OCI-LY7 (cell line): ENCODE measurements at regions not wholly inside any gene's neighbourhood (a gene's known extent, or its start where the extent isn't known, plus 50 kb on each side); places are given as distances from the start of the nearest gene placed in this dataset.

Experiments
- BruUV-seq: library from RNA; stranded (reverse); fragments of 400-500 nt; replicated peaks from 2 replicates; lab custom pipeline; 2021; lab: Mats Ljungman, UMichigan
- CTCF ChIA-PET: fragments of 300-600 bp; sonication (Branson Sonifier 250); formaldehyde crosslinking; loops from one replicate; lab custom pipeline; 2022; ENCODE audit warnings: antibody characterized with exemption; ENCODE audit not compliant: unreplicated experiment; lab: Charles Lee
- POLR2A ChIA-PET: fragments of 300-600 bp; sonication (Branson Sonifier 250); formaldehyde crosslinking; loops from one replicate; lab custom pipeline; 2022; ENCODE audit warnings: antibody characterized with exemption; lab: Charles Lee
- DNase-seq: peaks from one replicate; pipeline ENCODE4 v3.0.0-alpha.2; 2015; ENCODE audit warnings: low spot score
- H2AFZ ChIP-seq: fragments of 200-600 bp; sonication (generic), shearing (Covaris generic); 2 replicates; pipeline ENCODE4 v1.6.1; 2014; ENCODE audit warnings: mild to moderate bottlenecking, antibody characterized with exemption, low read length, moderate library complexity
- H3K27ac ChIP-seq: fragments of 200-600 bp; sonication (generic); 2 replicates; pipeline ENCODE4 v1.5.1; 2014; ENCODE audit warnings: mixed run types, low read depth, mild to moderate bottlenecking, moderate library complexity, low read length, inconsistent platforms; ENCODE audit not compliant: poor library complexity, severe bottlenecking
- H3K36me3 ChIP-seq: fragments of 200-600 bp; sonication (generic); 2 replicates; pipeline ENCODE4 v1.6.1; 2014; ENCODE audit warnings: mild to moderate bottlenecking, antibody characterized with exemption, low read length, moderate library complexity, mixed read lengths; ENCODE audit not compliant: insufficient read depth
- H3K4me1 ChIP-seq: fragments of 200-600 bp; sonication (generic); 2 replicates; pipeline ENCODE4 v1.5.1; 2014; ENCODE audit warnings: mild to moderate bottlenecking, low read length; ENCODE audit not compliant: insufficient read depth, poor library complexity, severe bottlenecking
- H3K4me2 ChIP-seq: fragments of 200-600 bp; sonication (generic); 2 replicates; pipeline ENCODE4 v1.6.1; 2014; ENCODE audit warnings: mild to moderate bottlenecking, low read length
- H3K4me3 ChIP-seq: fragments of 200-600 bp; sonication (generic); 2 replicates; pipeline ENCODE4 v1.5.1; 2014; ENCODE audit warnings: mild to moderate bottlenecking, low read depth, low read length; ENCODE audit not compliant: poor library complexity, severe bottlenecking
- H3K79me2 ChIP-seq: fragments of 200-600 bp; sonication (generic); 2 replicates; pipeline ENCODE4 v1.6.1; 2016; ENCODE audit warnings: low read depth, mild to moderate bottlenecking, low read length, moderate library complexity, mixed read lengths; ENCODE audit not compliant: insufficient read depth
- H3K9me2 ChIP-seq: fragments of 200-600 bp; sonication (generic); 2 replicates; pipeline ENCODE4 v1.6.1; 2016; ENCODE audit warnings: mild to moderate bottlenecking, low read length, mixed read lengths; ENCODE audit not compliant: insufficient read depth
- H3K9me3 ChIP-seq: fragments of 200-600 bp; sonication (generic); 2 replicates; pipeline ENCODE4 v1.6.1; 2014; ENCODE audit warnings: mild to moderate bottlenecking, mixed run types, low read length, mixed read lengths
- H4K20me1 ChIP-seq: fragments of 200-600 bp; sonication (generic); 2 replicates; pipeline ENCODE4 v1.6.1; 2014; ENCODE audit warnings: mild to moderate bottlenecking, antibody characterized with exemption, low read length, moderate library complexity, mixed read lengths; ENCODE audit not compliant: insufficient read depth
- CTCF ChIP-seq: fragments of 200-600 bp; sonication (generic); conservative IDR thresholded peaks from 2 replicates; pipeline ENCODE4 v1.5.1; 2014; ENCODE audit warnings: mild to moderate bottlenecking, antibody characterized with exemption, low read length, moderate library complexity, mixed read lengths
- EZH2phosphoT487 ChIP-seq: fragments of 200-600 bp; sonication (generic); IDR thresholded peaks from 2 replicates; pipeline ENCODE4 v1.6.1; 2018; ENCODE audit warnings: low read depth, borderline replicate concordance, mild to moderate bottlenecking, mixed run types, antibody characterized with exemption, low read length, moderate library complexity, mixed read lengths
- intact Hi-C: fragments of 100-400 bp; cut with micrococcal nuclease; formaldehyde crosslinking; loops from one replicate; pipeline ENCODE4 v1.10.0; 2022; ENCODE audit not compliant: unreplicated experiment

DNA sequence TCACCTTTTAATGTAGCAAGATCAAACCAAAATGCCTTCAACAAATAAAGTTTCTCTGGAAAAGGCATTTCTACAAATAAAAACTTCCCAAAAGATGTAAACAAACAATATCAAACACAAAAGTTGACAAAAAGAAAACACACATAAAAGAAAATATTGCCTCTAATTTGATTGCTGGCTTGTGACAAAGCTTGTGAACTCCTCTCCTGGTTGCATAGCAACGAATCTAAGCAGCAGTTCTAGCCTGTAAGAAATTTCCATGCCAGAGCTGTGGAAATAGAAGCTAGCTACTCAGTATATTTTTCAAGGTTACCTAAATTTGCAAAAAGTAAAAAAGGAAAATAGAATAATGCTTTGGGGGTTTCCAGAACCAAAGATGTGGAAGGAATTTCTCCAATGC is 173.9 kb upstream of the CDK1 start:
- ChIA-PET CTCF (no interaction called here), POLR2A (interaction anchor here (0.9 to 1.2 kb wide), 3 partner anchors 9 to 26 kb away, joined by 3 to 4 read pairs (median 4); no protein-coding TSS in a partner anchor)
- Histone ChIP-seq H3K4me3 (no peak overlapping the region), H3K9me3 (no peaks in the 10 kb centered on the region), H3K27ac (no peak overlapping the region), H3K36me3 (no peaks in the 10 kb centered on the region), H3K4me1 (no peaks in the 10 kb centered on the region), H3K4me2 (no peak overlapping the region), H3K9me2 (no peaks in the 10 kb centered on the region), H2AFZ (no peak overlapping the region), H4K20me1 (no peaks in the 10 kb centered on the region), H3K79me2 (no peaks in the 10 kb centered on the region)
- intact Hi-C loops, result no loop called here
- no peak for DNase-seq
- BruUV-seq, result no TSS peak
- TF ChIP-seq CTCF (no peak), EZH2phosphoT487 (no peak)

- CTCF ChIA-PET, result no interaction called here
- BruUV-seq, result no TSS peak
- Histone ChIP-seq H3K4me1 (no peaks in the 10 kb centered on the region), H3K79me2 (no peaks in the 10 kb centered on the region), H3K9me2 (no peaks in the 10 kb centered on the region), H4K20me1 (no peaks in the 10 kb centered on the region), H2AFZ (no peak overlapping the region), H3K4me2 (no peak overlapping the region), H3K4me3 (no peak overlapping the region), H3K36me3 (no peaks in the 10 kb centered on the region), H3K9me3 (no peaks in the 10 kb centered on the region), H3K27ac (no peak overlapping the region)
- no peak for TF ChIP-seq EZH2phosphoT487
- TF ChIP-seq CTCF, result no peak
- intact Hi-C loops, result no loop called here
- POLR2A ChIA-PET, result interaction anchor here (0.6 to 1.6 kb wide), 2 partner anchors 10 to 12 kb away, joined by 3 to 5 read pairs; no protein-coding TSS in a partner anchor
- no peak for DNase-seq
These were observed 180.8 kb upstream of the CDK1 start for GRCh38 chr10:60597513-60597912.

- CTCF ChIA-PET, result no interaction called here
- intact Hi-C loops, result no loop called here
- H3K4me2 ChIP-seq, result no peak overlapping the region
- TF ChIP-seq EZH2phosphoT487 (no peak), CTCF (no peak)
- no peaks in the 10 kb centered on the region for H3K36me3 ChIP-seq
- DNase-seq, result no peak
- H3K4me1 ChIP-seq, result no peaks in the 10 kb centered on the region
- no peaks in the 10 kb centered on the region for H3K9me3 ChIP-seq
- POLR2A ChIA-PET, result interaction anchor here (0.7 to 1.2 kb wide), 2 partner anchors 9 to 903 kb away, joined by 3 to 4 read pairs; no protein-coding TSS in a partner anchor
- no peak overlapping the region for H3K4me3 ChIP-seq
- no peaks in the 10 kb centered on the region for H3K79me2 ChIP-seq
- no peaks in the 10 kb centered on the region for H4K20me1 ChIP-seq
- no TSS peak for BruUV-seq
- H2AFZ ChIP-seq, result no peak overlapping the region
- H3K9me2 ChIP-seq, result no peaks in the 10 kb centered on the region
- no peak overlapping the region for H3K27ac ChIP-seq
These were observed 182.4 kb upstream of the CDK1 start for GRCh38 chr10:60595852-60596251.
